ENCODE measurements at regions not wholly inside any gene's neighbourhood (a gene's known extent, or its start where the extent isn't known, plus 50 kb on each side); places are given as distances from the start of the nearest gene placed in this dataset.

DNA sequence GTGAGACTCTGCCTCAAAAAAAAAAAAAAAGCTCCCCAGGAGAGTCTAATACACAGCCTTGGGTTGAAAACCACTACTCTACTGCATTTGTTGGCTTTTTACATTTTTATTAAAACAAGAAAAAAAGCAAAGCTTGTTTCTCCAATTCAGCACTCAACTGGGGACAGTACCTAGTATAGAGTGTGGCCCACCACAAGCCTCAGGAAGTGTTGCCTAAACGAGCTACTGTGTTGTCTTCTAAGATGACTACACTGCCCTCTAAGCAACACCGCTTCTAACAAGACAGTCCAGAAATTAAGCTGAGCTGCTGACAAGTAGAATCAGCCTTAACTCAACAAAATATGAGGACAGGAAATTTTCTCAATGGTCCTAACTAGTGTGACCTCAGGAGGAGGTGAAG is 522.2 kb downstream of the FGF9 start:
- TF ChIP-seq, protein P1, sequence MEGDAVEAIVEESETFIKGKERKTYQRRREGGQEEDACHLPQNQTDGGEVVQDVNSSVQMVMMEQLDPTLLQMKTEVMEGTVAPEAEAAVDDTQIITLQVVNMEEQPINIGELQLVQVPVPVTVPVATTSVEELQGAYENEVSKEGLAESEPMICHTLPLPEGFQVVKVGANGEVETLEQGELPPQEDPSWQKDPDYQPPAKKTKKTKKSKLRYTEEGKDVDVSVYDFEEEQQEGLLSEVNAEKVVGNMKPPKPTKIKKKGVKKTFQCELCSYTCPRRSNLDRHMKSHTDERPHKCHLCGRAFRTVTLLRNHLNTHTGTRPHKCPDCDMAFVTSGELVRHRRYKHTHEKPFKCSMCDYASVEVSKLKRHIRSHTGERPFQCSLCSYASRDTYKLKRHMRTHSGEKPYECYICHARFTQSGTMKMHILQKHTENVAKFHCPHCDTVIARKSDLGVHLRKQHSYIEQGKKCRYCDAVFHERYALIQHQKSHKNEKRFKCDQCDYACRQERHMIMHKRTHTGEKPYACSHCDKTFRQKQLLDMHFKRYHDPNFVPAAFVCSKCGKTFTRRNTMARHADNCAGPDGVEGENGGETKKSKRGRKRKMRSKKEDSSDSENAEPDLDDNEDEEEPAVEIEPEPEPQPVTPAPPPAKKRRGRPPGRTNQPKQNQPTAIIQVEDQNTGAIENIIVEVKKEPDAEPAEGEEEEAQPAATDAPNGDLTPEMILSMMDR (IDR thresholded peaks at IDR 0.05): no peak
- TF ChIP-seq POLR2A (IDR thresholded peaks at IDR 0.05): no peak

Measured in lower leg skin (tissue), 3 donors.